ENCODE measurements at regions not wholly inside any gene's neighbourhood (a gene's known extent, or its start where the extent isn't known, plus 50 kb on each side); places are given as distances from the start of the nearest gene placed in this dataset.

DNA sequence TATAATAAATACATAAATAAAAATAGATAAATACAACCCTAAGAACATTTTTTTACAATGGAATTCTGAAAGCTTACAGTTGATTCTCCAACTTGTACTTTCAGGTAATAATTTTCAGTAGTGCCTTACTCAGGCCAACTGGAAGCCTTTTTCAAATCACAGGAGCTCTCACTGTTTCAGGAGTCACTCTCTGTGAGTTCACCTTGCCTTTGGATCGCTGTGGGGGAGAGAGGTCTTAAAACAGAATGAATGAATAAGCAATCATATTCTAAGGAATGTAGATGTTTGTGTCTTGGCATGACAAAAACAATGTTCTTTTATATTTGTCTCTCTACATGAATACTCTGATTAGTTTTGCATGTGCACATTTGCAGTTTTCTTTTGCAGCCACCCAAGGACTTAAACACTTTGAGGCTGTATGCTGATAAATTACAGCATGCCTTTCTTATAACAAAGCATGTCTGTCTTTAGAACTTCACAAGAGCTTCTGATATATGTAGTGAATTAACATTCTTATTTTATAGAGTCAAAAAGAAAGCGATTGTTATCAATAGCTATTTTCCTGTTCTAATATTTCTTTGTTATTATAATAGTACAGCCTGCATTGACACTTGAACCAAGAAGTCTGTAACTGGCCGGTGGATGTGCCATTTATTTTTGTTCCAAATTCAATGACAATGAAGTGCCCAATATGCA, 1111.5 kb upstream of the ATXN8OS start:
- Histone ChIP-seq H3K23ac (ENCODE audit: low read depth, low read length, poor library complexity) (no peak overlapping the region), H3K4me1 (ENCODE audit: control insufficient read depth in 2 of 2, insufficient read depth in 1 of 2, low read depth in 1 of 2, low read length in 2 of 2) (no peaks in the 10 kb centered on the region), H2BK120ac (ENCODE audit: low read depth, low read length) (no peak overlapping the region), H3K36me3 (replicated peaks in 1 of 2; ENCODE audit: control insufficient read depth in 2 of 2, insufficient read depth in 2 of 2, low read length in 2 of 2) (no peaks in the 10 kb centered on the region), H3K79me1 (ENCODE audit: low read depth, low read length) (no peaks in the 10 kb centered on the region), H3K4me3 (ENCODE audit: low read length in 2 of 2) (no peak overlapping the region), H3K4me2 (ENCODE audit: insufficient read depth, low read length, poor library complexity, severe bottlenecking) (no peak overlapping the region), H3K18ac (ENCODE audit: low read length) (no peak overlapping the region), H4K91ac (ENCODE audit: low read depth, low read length, poor library complexity) (no peak overlapping the region), H3K9ac (ENCODE audit: low read depth, low read length, poor library complexity) (no peak overlapping the region), H4K8ac (ENCODE audit: low read depth, low read length) (no peak overlapping the region), H3K27me3 (ENCODE audit: control insufficient read depth in 3 of 3, insufficient read depth in 3 of 3, low read depth in 1 of 3, low read length in 3 of 3) (no peaks in the 10 kb centered on the region), H3K14ac (ENCODE audit: low read length) (no peak overlapping the region), H2BK5ac (ENCODE audit: low read length) (no peak overlapping the region), H2BK12ac (ENCODE audit: low read length) (no peak overlapping the region), H2BK15ac (ENCODE audit: low read length) (no peak overlapping the region), H2AFZ (ENCODE audit: low read length) (no peak overlapping the region), H3K9me3 (replicated peaks in 1 of 2; ENCODE audit: control insufficient read depth in 2 of 2, insufficient read depth in 1 of 2, low read depth in 1 of 2, low read length in 2 of 2) (no peaks in the 10 kb centered on the region), H3K27ac (replicated peaks; ENCODE audit: low read length) (no peak overlapping the region), H2AK5ac (ENCODE audit: low read depth, low read length) (no peak overlapping the region), H3K4ac (ENCODE audit: low read length) (no peak overlapping the region)
- no peak for DNase-seq (ENCODE audit: low spot score)
- WGBS, 2 donors (ENCODE audit: extremely low coverage in 2 of 2, insufficient read length in 2 of 2, insufficient replicate concordance in 1 of 2), result no CpG with 5 or more reads among the region's 3 CpGs

- H3K4me2 ChIP-seq (ENCODE audit: insufficient read depth, low read length, poor library complexity, severe bottlenecking), result no peak overlapping the region
- no peak overlapping the region for H3K4ac ChIP-seq (ENCODE audit: low read length)
- no peak overlapping the region for H2BK120ac ChIP-seq (ENCODE audit: low read depth, low read length)
- no peaks in the 10 kb centered on the region for H3K9me3 ChIP-seq (replicated peaks in 1 of 2; ENCODE audit: control insufficient read depth in 2 of 2, insufficient read depth in 1 of 2, low read depth in 1 of 2, low read length in 2 of 2)
- no CpG with 5 or more reads among the region's 3 CpGs for WGBS, 2 donors (ENCODE audit: extremely low coverage in 2 of 2, insufficient read length in 2 of 2, insufficient replicate concordance in 1 of 2)
- no peak overlapping the region for H2BK12ac ChIP-seq (ENCODE audit: low read length)
- no peak overlapping the region for H2AFZ ChIP-seq (ENCODE audit: low read length)
- H4K91ac ChIP-seq (ENCODE audit: low read depth, low read length, poor library complexity), result no peak overlapping the region
- no peaks in the 10 kb centered on the region for H3K4me1 ChIP-seq (ENCODE audit: control insufficient read depth in 2 of 2, insufficient read depth in 1 of 2, low read depth in 1 of 2, low read length in 2 of 2)
- no peak overlapping the region for H2AK5ac ChIP-seq (ENCODE audit: low read depth, low read length)
- DNase-seq (ENCODE audit: low spot score), result no peak
- no peak overlapping the region for H3K14ac ChIP-seq (ENCODE audit: low read length)
- H3K4me3 ChIP-seq (ENCODE audit: low read length in 2 of 2), result no peak overlapping the region
- H3K9ac ChIP-seq (ENCODE audit: low read depth, low read length, poor library complexity), result no peak overlapping the region
- no peaks in the 10 kb centered on the region for H3K27me3 ChIP-seq (ENCODE audit: control insufficient read depth in 3 of 3, insufficient read depth in 3 of 3, low read depth in 1 of 3, low read length in 3 of 3)
- no peaks in the 10 kb centered on the region for H3K36me3 ChIP-seq (replicated peaks in 1 of 2; ENCODE audit: control insufficient read depth in 2 of 2, insufficient read depth in 2 of 2, low read length in 2 of 2)
- H2BK5ac ChIP-seq (ENCODE audit: low read length), result no peak overlapping the region
- no peak overlapping the region for H2BK15ac ChIP-seq (ENCODE audit: low read length)
- no peak overlapping the region for H3K27ac ChIP-seq (replicated peaks; ENCODE audit: low read length)
- H4K8ac ChIP-seq (ENCODE audit: low read depth, low read length), result no peak overlapping the region
- H3K18ac ChIP-seq (ENCODE audit: low read length), result no peak overlapping the region
- H3K79me1 ChIP-seq (ENCODE audit: low read depth, low read length), result no peaks in the 10 kb centered on the region
- no peak overlapping the region for H3K23ac ChIP-seq (ENCODE audit: low read depth, low read length, poor library complexity)
Observed at GRCh38 chr13:68993154-68993553, 1114.5 kb upstream of the ATXN8OS start.

- no CpG with 5 or more reads among the region's 11 CpGs for WGBS, 2 donors (ENCODE audit: extremely low coverage in 2 of 2, insufficient read length in 2 of 2, insufficient replicate concordance in 1 of 2)
Observed at GRCh38 chr13:68988176-68988575, 1119.5 kb upstream of the ATXN8OS start.

GRCh38 chr13:68987585-68987984, 1120.0 kb upstream of the ATXN8OS start:
- Histone ChIP-seq H3K18ac (ENCODE audit: low read length) (no peak overlapping the region), H2BK120ac (ENCODE audit: low read depth, low read length) (no peak overlapping the region), H3K23ac (ENCODE audit: low read depth, low read length, poor library complexity) (no peak overlapping the region), H3K9ac (ENCODE audit: low read depth, low read length, poor library complexity) (no peak overlapping the region), H3K27ac (replicated peaks; ENCODE audit: low read length) (no peak overlapping the region), H3K27me3 (ENCODE audit: control insufficient read depth in 3 of 3, insufficient read depth in 3 of 3, low read depth in 1 of 3, low read length in 3 of 3) (no peaks in the 10 kb centered on the region), H3K4me2 (ENCODE audit: insufficient read depth, low read length, poor library complexity, severe bottlenecking) (no peak overlapping the region), H3K14ac (ENCODE audit: low read length) (no peak overlapping the region), H4K91ac (ENCODE audit: low read depth, low read length, poor library complexity) (no peak overlapping the region), H2BK12ac (ENCODE audit: low read length) (no peak overlapping the region), H2AFZ (ENCODE audit: low read length) (no peak overlapping the region), H3K79me1 (ENCODE audit: low read depth, low read length) (no peaks in the 10 kb centered on the region), H2BK15ac (ENCODE audit: low read length) (no peak overlapping the region), H2BK5ac (ENCODE audit: low read length) (no peak overlapping the region), H4K8ac (ENCODE audit: low read depth, low read length) (no peak overlapping the region), H3K36me3 (replicated peaks in 1 of 2; ENCODE audit: control insufficient read depth in 2 of 2, insufficient read depth in 2 of 2, low read length in 2 of 2) (no peaks in the 10 kb centered on the region), H3K4me3 (ENCODE audit: low read length in 2 of 2) (no peak overlapping the region), H2AK5ac (ENCODE audit: low read depth, low read length) (no peak overlapping the region), H3K9me3 (replicated peaks in 1 of 2; ENCODE audit: control insufficient read depth in 2 of 2, insufficient read depth in 1 of 2, low read depth in 1 of 2, low read length in 2 of 2) (peaks cover 2 to 8% of the 10 kb centered on the region in 2 donors), H3K4me1 (ENCODE audit: control insufficient read depth in 2 of 2, insufficient read depth in 1 of 2, low read depth in 1 of 2, low read length in 2 of 2) (no peaks in the 10 kb centered on the region), H3K4ac (ENCODE audit: low read length) (no peak overlapping the region)
- WGBS, 2 donors (ENCODE audit: extremely low coverage in 2 of 2, insufficient read length in 2 of 2, insufficient replicate concordance in 1 of 2), result no CpG with 5 or more reads among the region's 13 CpGs
- DNase-seq (ENCODE audit: low spot score), result no peak

More at GRCh38 chr13:68988176-68988575, 1119.5 kb upstream of the ATXN8OS start:
- Histone ChIP-seq H2BK120ac (ENCODE audit: low read depth, low read length) (no peak overlapping the region), H3K27ac (replicated peaks; ENCODE audit: low read length) (no peak overlapping the region), H2AFZ (ENCODE audit: low read length) (no peak overlapping the region), H2AK5ac (ENCODE audit: low read depth, low read length) (no peak overlapping the region), H3K18ac (ENCODE audit: low read length) (no peak overlapping the region), H2BK12ac (ENCODE audit: low read length) (no peak overlapping the region), H3K4me2 (ENCODE audit: insufficient read depth, low read length, poor library complexity, severe bottlenecking) (no peak overlapping the region), H3K4ac (ENCODE audit: low read length) (no peak overlapping the region), H4K91ac (ENCODE audit: low read depth, low read length, poor library complexity) (no peak overlapping the region), H4K8ac (ENCODE audit: low read depth, low read length) (no peak overlapping the region), H3K14ac (ENCODE audit: low read length) (no peak overlapping the region), H3K27me3 (ENCODE audit: control insufficient read depth in 3 of 3, insufficient read depth in 3 of 3, low read depth in 1 of 3, low read length in 3 of 3) (no peaks in the 10 kb centered on the region), H3K4me1 (ENCODE audit: control insufficient read depth in 2 of 2, insufficient read depth in 1 of 2, low read depth in 1 of 2, low read length in 2 of 2) (no peaks in the 10 kb centered on the region), H3K9ac (ENCODE audit: low read depth, low read length, poor library complexity) (no peak overlapping the region), H2BK5ac (ENCODE audit: low read length) (no peak overlapping the region), H3K9me3 (replicated peaks in 1 of 2; ENCODE audit: control insufficient read depth in 2 of 2, insufficient read depth in 1 of 2, low read depth in 1 of 2, low read length in 2 of 2) (peaks cover 2 to 6% of the 10 kb centered on the region in 2 donors), H3K36me3 (replicated peaks in 1 of 2; ENCODE audit: control insufficient read depth in 2 of 2, insufficient read depth in 2 of 2, low read length in 2 of 2) (no peaks in the 10 kb centered on the region), H2BK15ac (ENCODE audit: low read length) (no peak overlapping the region), H3K4me3 (ENCODE audit: low read length in 2 of 2) (no peak overlapping the region), H3K79me1 (ENCODE audit: low read depth, low read length) (no peaks in the 10 kb centered on the region), H3K23ac (ENCODE audit: low read depth, low read length, poor library complexity) (no peak overlapping the region)
- DNase-seq (ENCODE audit: low spot score), result no peak
